GM12865 (cell line): ENCODE measurements at regions not wholly inside any gene's neighbourhood (a gene's known extent, or its start where the extent isn't known, plus 50 kb on each side); places are given as distances from the start of the nearest gene placed in this dataset.
"Not testable (repeated sequence)": the region's sequence is repeated elsewhere in the genome, so short reads cannot be mapped to it uniquely, and the experiment has no call there.

Experiments used
- DNase-seq: peaks from one replicate; pipeline ENCODE4 v3.0.0; 2010; ENCODE audit warnings: low read depth
- H3K4me3 ChIP-seq: 2 replicates; pipeline ENCODE4 v1.5.1; 2011; ENCODE audit warnings: mild to moderate bottlenecking, low read depth, low read length, control low read depth
- CTCF ChIP-seq: IDR thresholded peaks from 2 replicates; pipeline ENCODE4 v1.5.1; 2011; ENCODE audit warnings: low read length, control low read depth, low read depth, inconsistent platforms; ENCODE audit not compliant: insufficient read depth; ENCODE audit errors: missing control alignments

- no peak for DNase-seq
- no peak for TF ChIP-seq CTCF
- H3K4me3 ChIP-seq = no peak overlapping the region
Measured at GRCh38 chr13:21243045-21243897, 66.8 kb downstream of the MRPL57 start.

- H3K4me3 ChIP-seq, DNase-seq: not testable (repeated sequence)
Measured at GRCh38 chr13:21243898-21244184, 67.4 kb downstream of the MRPL57 start.

GRCh38 chr13:21246761-21247452, 70.4 kb downstream of the MRPL57 start:
- DNase-seq = no peak
- H3K4me3 ChIP-seq = no peak overlapping the region
- TF ChIP-seq CTCF = no peak

- no peak for TF ChIP-seq CTCF
- no peak overlapping the region for H3K4me3 ChIP-seq
- no peak for DNase-seq
Measured at GRCh38 chr13:21256351-21256761, 79.9 kb downstream of the MRPL57 start.

GRCh38 chr13:21256891-21257290, 80.4 kb downstream of the MRPL57 start:
- no peak for TF ChIP-seq CTCF
- H3K4me3 ChIP-seq = no peak overlapping the region
- DNase-seq = no peak

GRCh38 chr13:21259571-21260455, 83.4 kb downstream of the MRPL57 start:
- TF ChIP-seq CTCF = no peak
- no peak overlapping the region for H3K4me3 ChIP-seq
- DNase-seq = no peak

- not testable (repeated sequence) for H3K4me3 ChIP-seq, DNase-seq
Measured at GRCh38 chr13:21260561-21261290, 84.3 kb downstream of the MRPL57 start.

- DNase-seq, H3K4me3 ChIP-seq: not testable (repeated sequence)
Measured at GRCh38 chr13:21261487-21262216, 85.2 kb downstream of the MRPL57 start.

- not testable (repeated sequence) for H3K4me3 ChIP-seq, DNase-seq
Measured at GRCh38 chr13:21263909-21264308, 87.5 kb downstream of the MRPL57 start.

GRCh38 chr13:21268485-21268884, 92.0 kb downstream of the MRPL57 start:
- H3K4me3 ChIP-seq, DNase-seq: not testable (repeated sequence)

- not testable (repeated sequence) for H3K4me3 ChIP-seq, DNase-seq
Measured at GRCh38 chr13:21272439-21272838, 96.0 kb downstream of the MRPL57 start.
